ENCODE measurements at regions not wholly inside any gene's neighbourhood (a gene's known extent, or its start where the extent isn't known, plus 50 kb on each side); places are given as distances from the start of the nearest gene placed in this dataset.

DNA sequence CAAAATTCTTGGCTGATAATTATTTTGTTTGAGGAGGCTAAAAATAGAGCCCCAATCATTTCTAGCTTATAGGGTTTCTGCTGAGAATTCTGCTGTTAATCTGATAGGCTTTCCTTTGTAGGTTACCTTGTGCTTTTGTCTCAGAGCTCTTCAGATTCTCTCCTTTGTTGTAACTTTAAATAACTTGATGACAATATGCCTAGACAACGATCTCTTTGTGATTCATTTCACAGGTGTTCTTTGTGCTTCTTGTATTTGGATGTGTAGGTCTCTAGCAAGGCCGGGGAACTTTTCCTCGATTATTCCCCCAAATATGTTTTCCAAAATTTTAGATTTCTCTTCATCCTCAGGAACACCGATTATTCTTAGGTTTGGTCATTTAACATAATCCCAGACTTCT, 376.5 kb upstream of the MAN1A1 start:
- TF ChIP-seq, protein P1, sequence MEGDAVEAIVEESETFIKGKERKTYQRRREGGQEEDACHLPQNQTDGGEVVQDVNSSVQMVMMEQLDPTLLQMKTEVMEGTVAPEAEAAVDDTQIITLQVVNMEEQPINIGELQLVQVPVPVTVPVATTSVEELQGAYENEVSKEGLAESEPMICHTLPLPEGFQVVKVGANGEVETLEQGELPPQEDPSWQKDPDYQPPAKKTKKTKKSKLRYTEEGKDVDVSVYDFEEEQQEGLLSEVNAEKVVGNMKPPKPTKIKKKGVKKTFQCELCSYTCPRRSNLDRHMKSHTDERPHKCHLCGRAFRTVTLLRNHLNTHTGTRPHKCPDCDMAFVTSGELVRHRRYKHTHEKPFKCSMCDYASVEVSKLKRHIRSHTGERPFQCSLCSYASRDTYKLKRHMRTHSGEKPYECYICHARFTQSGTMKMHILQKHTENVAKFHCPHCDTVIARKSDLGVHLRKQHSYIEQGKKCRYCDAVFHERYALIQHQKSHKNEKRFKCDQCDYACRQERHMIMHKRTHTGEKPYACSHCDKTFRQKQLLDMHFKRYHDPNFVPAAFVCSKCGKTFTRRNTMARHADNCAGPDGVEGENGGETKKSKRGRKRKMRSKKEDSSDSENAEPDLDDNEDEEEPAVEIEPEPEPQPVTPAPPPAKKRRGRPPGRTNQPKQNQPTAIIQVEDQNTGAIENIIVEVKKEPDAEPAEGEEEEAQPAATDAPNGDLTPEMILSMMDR (IDR thresholded peaks at IDR 0.05 in 8 of 11, conservative IDR thresholded peaks at IDR 0.05 in 3 of 11) = no peak
- no peak for TF ChIP-seq POLR2A (IDR thresholded peaks at IDR 0.05)

All from spleen (tissue), 7 donors.